HUES64 (cell line): ENCODE measurements at regions not wholly inside any gene's neighbourhood (a gene's known extent, or its start where the extent isn't known, plus 50 kb on each side); places are given as distances from the start of the nearest gene placed in this dataset.

Experiments
- H3K27ac ChIP-seq: 2 replicates; pipeline ENCODE4 v1.7.0; 2013; ENCODE audit warnings: low read depth, low read length, inconsistent platforms
- H3K27me3 ChIP-seq: 2 replicates; pipeline ENCODE4 v1.6.1; 2013; ENCODE audit warnings: mild to moderate bottlenecking, low read length; ENCODE audit not compliant: insufficient read depth
- H3K36me3 ChIP-seq: 2 replicates; pipeline ENCODE4 v1.6.1; 2013; ENCODE audit warnings: mild to moderate bottlenecking, low read length; ENCODE audit not compliant: insufficient read depth
- H3K4me1 ChIP-seq: 2 replicates; pipeline ENCODE4 v1.6.1; 2013; ENCODE audit warnings: mild to moderate bottlenecking, low read length, moderate library complexity; ENCODE audit not compliant: insufficient read depth
- H3K4me3 ChIP-seq: 2 replicates; pipeline ENCODE4 v1.5.1; 2013; ENCODE audit warnings: mild to moderate bottlenecking, low read length, moderate library complexity
- H3K9ac ChIP-seq: 2 replicates; pipeline ENCODE4 v1.6.1; 2013; ENCODE audit warnings: mild to moderate bottlenecking, low read depth, low read length
- H3K9me3 ChIP-seq: 2 replicates; pipeline ENCODE4 v1.6.1; 2013; ENCODE audit warnings: low read depth, low read length; ENCODE audit not compliant: insufficient read depth
- WGBS: fragments of 150-250, 120-280 bp; methylation state at CpG from one replicate; pipeline ENCODE4 v1.1.7; 2013; ENCODE audit warnings: missing lambda C conversion rate; 5-methylcytosine and 5-hydroxymethylcytosine counted together

GRCh38 chr1:115893545-115893944, 52.6 kb upstream of the NHLH2 start:
- no peak overlapping the region for H3K4me3 ChIP-seq
- no peaks in the 10 kb centered on the region for H3K9me3 ChIP-seq
- H3K27ac ChIP-seq: no peak overlapping the region
- no peak overlapping the region for H3K9ac ChIP-seq
- H3K36me3 ChIP-seq: no peaks in the 10 kb centered on the region
- H3K4me1 ChIP-seq: no peaks in the 10 kb centered on the region
- H3K27me3 ChIP-seq: no peaks in the 10 kb centered on the region
- 95% methylated on average over 8 of the region's 8 CpGs for WGBS

GRCh38 chr1:115898020-115898419, 57.1 kb upstream of the NHLH2 start:
- H3K4me3 ChIP-seq: no peak overlapping the region
- H3K4me1 ChIP-seq: no peaks in the 10 kb centered on the region
- H3K36me3 ChIP-seq: no peaks in the 10 kb centered on the region
- H3K9me3 ChIP-seq: no peaks in the 10 kb centered on the region
- H3K27ac ChIP-seq: no peak overlapping the region
- 91% methylated on average over 4 of the region's 4 CpGs for WGBS
- H3K27me3 ChIP-seq: no peaks in the 10 kb centered on the region
- no peak overlapping the region for H3K9ac ChIP-seq

- Histone ChIP-seq H3K9me3 (no peaks in the 10 kb centered on the region), H3K36me3 (no peaks in the 10 kb centered on the region), H3K27me3 (no peaks in the 10 kb centered on the region), H3K9ac (no peak overlapping the region), H3K4me1 (no peaks in the 10 kb centered on the region), H3K4me3 (no peak overlapping the region), H3K27ac (no peak overlapping the region)
These were observed 59.9 kb upstream of the NHLH2 start for GRCh38 chr1:115900856-115901255.

- Histone ChIP-seq H3K4me3 (no peak overlapping the region), H3K9me3 (no peaks in the 10 kb centered on the region), H3K27ac (no peak overlapping the region), H3K9ac (no peak overlapping the region), H3K36me3 (no peaks in the 10 kb centered on the region), H3K27me3 (no peaks in the 10 kb centered on the region), H3K4me1 (no peaks in the 10 kb centered on the region; the same call in 1 of the 2 replicates)
- 85% methylated on average over 1 of the region's 1 CpG for WGBS
These were observed 65.7 kb upstream of the NHLH2 start for GRCh38 chr1:115906627-115907026.

GRCh38 chr1:115907092-115907491, 66.2 kb upstream of the NHLH2 start:
- Histone ChIP-seq H3K4me1 (no peaks in the 10 kb centered on the region; the same call in 1 of the 2 replicates), H3K27ac (no peak overlapping the region), H3K4me3 (no peak overlapping the region), H3K36me3 (no peaks in the 10 kb centered on the region), H3K27me3 (no peaks in the 10 kb centered on the region), H3K9ac (no peak overlapping the region), H3K9me3 (no peaks in the 10 kb centered on the region)
- WGBS: 99% methylated on average over 2 of the region's 2 CpGs

- WGBS: 88% methylated on average over 8 of the region's 8 CpGs
- no peaks in the 10 kb centered on the region for H3K27me3 ChIP-seq
- H3K27ac ChIP-seq: no peak overlapping the region
- no peaks in the 10 kb centered on the region for H3K36me3 ChIP-seq
- no peak overlapping the region for H3K9ac ChIP-seq
- no peaks in the 10 kb centered on the region; the same call in 1 of the 2 replicates for H3K4me1 ChIP-seq
- no peaks in the 10 kb centered on the region for H3K9me3 ChIP-seq
- no peak overlapping the region for H3K4me3 ChIP-seq
These were observed 67.6 kb upstream of the SLC22A15 start for GRCh38 chr1:115908565-115909274.

- Histone ChIP-seq H3K36me3 (no peaks in the 10 kb centered on the region), H3K9me3 (no peaks in the 10 kb centered on the region), H3K27ac (no peak overlapping the region), H3K27me3 (no peaks in the 10 kb centered on the region), H3K4me3 (no peak overlapping the region), H3K4me1 (peaks cover 4% of the 10 kb centered on the region; the same call in 1 of the 2 replicates), H3K9ac (no peak overlapping the region)
- 94% methylated on average over 2 of the region's 2 CpGs for WGBS
These were observed 66.1 kb upstream of the SLC22A15 start for GRCh38 chr1:115910231-115910630.

- Histone ChIP-seq H3K36me3 (no peaks in the 10 kb centered on the region), H3K4me3 (no peak overlapping the region), H3K27ac (no peak overlapping the region), H3K4me1 (peaks cover 4% of the 10 kb centered on the region; the same call in 1 of the 2 replicates), H3K9me3 (no peaks in the 10 kb centered on the region), H3K27me3 (no peaks in the 10 kb centered on the region), H3K9ac (no peak overlapping the region)
- WGBS: 89% methylated on average over 2 of the region's 2 CpGs
These were observed 65.0 kb upstream of the SLC22A15 start for GRCh38 chr1:115911294-115911693.

- 32% methylated on average over 2 of the region's 3 CpGs for WGBS
- Histone ChIP-seq H3K9me3 (no peaks in the 10 kb centered on the region), H3K36me3 (no peaks in the 10 kb centered on the region), H3K27me3 (no peaks in the 10 kb centered on the region), H3K4me1 (peaks cover 4% of the 10 kb centered on the region; the same call in 1 of the 2 replicates), H3K4me3 (no peak overlapping the region), H3K27ac (no peak overlapping the region), H3K9ac (no peak overlapping the region)
These were observed 64.2 kb upstream of the SLC22A15 start for GRCh38 chr1:115912116-115912515.

GRCh38 chr1:115922801-115923200, 53.5 kb upstream of the SLC22A15 start:
- H3K36me3 ChIP-seq: no peaks in the 10 kb centered on the region
- peaks cover 35% of the 10 kb centered on the region for H3K4me1 ChIP-seq
- H3K27ac ChIP-seq: no peak overlapping the region
- WGBS: 83% methylated on average over 6 of the region's 6 CpGs
- no peak overlapping the region for H3K4me3 ChIP-seq
- no peaks in the 10 kb centered on the region for H3K27me3 ChIP-seq
- H3K9me3 ChIP-seq: no peaks in the 10 kb centered on the region
- H3K9ac ChIP-seq: no peak overlapping the region

- Histone ChIP-seq H3K4me1 (peaks cover 38% of the 10 kb centered on the region), H3K4me3 (no peak overlapping the region), H3K9ac (peak overlapping the region; percentile 26; the same call in 1 of the 2 replicates), H3K9me3 (no peaks in the 10 kb centered on the region), H3K27ac (peak overlapping the region; percentile 71), H3K27me3 (no peaks in the 10 kb centered on the region), H3K36me3 (no peaks in the 10 kb centered on the region)
- 15% methylated on average over 5 of the region's 5 CpGs for WGBS
These were observed 51.5 kb upstream of the SLC22A15 start for GRCh38 chr1:115924770-115925169.

GRCh38 chr1:115925467-115925866, 50.8 kb upstream of the SLC22A15 start:
- Histone ChIP-seq H3K27me3 (no peaks in the 10 kb centered on the region), H3K4me3 (no peak overlapping the region), H3K9ac (peak overlapping the region; percentile 35; the same call in 1 of the 2 replicates), H3K36me3 (no peaks in the 10 kb centered on the region), H3K27ac (peak overlapping the region; percentile 71), H3K4me1 (peaks cover 45% of the 10 kb centered on the region), H3K9me3 (no peaks in the 10 kb centered on the region)
- 64% methylated on average over 5 of the region's 6 CpGs for WGBS
